GM21576 (cell line): ENCODE measurements at regions not wholly inside any gene's neighbourhood (a gene's known extent, or its start where the extent isn't known, plus 50 kb on each side); places are given as distances from the start of the nearest gene placed in this dataset.

Experiments
- ATAC-seq: cut with Tn5 transposase; IDR thresholded peaks from one replicate; pipeline ENCODE4 v1.9.1; 2021; ENCODE audit warnings: mild to moderate bottlenecking, moderate library complexity; ENCODE audit not compliant: unreplicated experiment

GRCh38 chr3:76869726-76870384, 170.0 kb upstream of the ROBO2 start:
- ATAC-seq, result no peak

GRCh38 chr3:76871655-76872054, 168.2 kb upstream of the ROBO2 start:
- no peak for ATAC-seq

DNA sequence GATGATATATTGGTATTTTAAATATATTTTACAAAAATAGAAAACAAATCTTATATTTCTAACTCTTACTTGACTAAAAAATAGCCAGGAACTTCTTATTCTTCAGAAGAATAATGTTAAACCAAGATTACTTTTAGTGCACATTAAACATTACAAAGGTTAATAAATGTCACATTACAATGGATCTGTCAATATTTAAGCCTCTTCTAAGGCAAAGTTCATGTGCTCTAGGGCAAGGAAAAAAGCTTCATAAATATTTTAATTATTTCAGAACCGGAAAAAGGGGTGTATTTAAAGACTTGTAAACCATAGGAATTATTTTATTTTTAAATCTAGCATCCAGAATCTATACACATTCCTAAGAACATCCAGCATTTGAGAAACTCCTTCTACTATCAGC, 166.9 kb upstream of the ROBO2 start:
- ATAC-seq, result no peak

GRCh38 chr3:76873532-76874242, 166.2 kb upstream of the ROBO2 start:
- ATAC-seq, result no peak

DNA sequence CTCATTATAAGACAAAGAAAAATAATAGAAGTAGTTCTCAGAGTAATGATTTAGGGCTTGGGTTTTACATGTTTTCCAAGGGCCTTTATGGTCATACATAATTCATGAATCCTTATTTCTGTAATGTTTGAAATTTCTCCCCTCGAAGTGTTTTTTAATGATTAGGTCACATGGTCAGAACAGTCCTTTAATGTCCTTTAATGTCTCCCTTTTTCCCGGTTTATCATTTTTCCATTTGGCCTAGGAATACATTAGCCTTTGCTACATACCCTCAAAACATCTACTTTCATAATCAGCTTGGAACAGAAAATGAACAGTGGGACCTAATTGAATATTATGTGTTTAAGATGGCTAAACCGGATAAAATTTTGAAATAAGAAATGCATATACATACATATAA, 159.9 kb upstream of the ROBO2 start:
- no peak for ATAC-seq

DNA sequence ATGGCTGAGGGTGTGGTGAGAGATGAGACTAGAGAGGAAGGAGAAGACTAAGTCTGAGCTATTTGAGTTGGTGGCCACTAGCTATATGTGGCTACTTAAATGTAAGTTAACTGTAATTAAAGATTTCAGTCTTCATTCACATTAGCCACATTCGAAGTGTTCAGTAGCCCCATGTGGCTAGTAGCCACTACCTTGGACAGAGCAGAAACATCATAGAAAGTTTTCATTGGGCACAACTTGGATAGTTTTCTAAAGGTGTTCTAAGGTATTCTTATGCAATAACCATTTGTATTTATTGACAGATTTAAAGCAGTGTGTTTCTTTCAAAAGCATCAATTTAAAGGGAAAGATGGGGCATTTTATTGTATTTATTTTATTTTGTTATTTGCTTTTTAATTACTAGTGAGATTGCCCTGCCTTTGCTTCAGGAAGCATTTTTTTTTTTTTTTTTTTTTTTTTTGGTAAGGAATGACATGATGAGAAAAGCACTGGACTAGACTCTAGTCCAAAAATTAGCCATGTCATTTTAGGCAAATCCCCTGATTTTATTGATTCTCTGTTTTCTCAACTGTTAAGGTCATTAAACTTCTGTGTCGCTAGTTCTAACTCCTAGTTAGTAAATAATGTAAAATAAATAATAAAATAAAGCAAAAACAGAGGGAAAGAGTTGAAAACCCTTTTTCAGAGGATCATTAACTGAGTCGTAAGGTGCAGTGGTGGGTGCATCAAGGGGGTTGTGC, 153.0 kb upstream of the ROBO2 start:
- ATAC-seq, result no peak

- no peak for ATAC-seq
Observed at GRCh38 chr3:76888856-76889255, 151.0 kb upstream of the ROBO2 start.

DNA sequence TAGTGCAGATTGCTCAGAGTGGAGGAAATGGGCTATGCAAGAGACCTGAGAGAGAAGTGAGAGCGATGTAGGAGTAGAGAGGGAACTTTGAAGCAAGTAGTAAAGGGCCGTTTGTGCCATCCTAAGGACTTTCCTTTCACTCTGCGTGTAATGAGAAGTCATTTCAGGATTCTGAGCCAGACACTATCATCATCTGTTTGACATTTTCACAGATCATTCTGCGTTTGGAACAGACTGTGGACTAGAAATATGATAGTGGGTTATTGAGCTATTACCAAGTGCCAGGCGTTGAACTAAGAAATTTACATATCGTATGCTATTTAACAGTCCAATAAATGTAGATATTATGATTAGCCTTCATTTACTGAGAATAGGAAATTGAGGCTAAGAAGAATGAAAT, 150.0 kb upstream of the ROBO2 start:
- ATAC-seq, result no peak

DNA sequence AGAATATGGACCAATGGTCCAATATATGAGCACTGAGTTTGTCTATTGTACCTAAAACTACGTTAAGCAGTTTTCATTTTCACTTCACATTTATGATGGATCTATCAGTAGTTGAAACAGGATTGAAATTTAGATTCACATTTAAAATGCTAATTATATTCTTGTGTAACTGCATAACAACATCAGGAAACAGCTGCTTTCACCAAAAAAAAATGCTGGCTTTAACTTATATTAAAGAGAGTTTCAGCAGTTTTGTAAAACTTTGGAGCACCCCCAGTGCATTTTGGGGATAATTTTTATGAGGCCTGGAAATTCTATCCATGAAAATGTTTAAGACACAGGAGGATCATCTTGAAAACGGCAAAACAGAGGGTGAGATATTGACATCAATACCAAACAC, 142.8 kb upstream of the ROBO2 start:
- ATAC-seq, result no peak

GRCh38 chr3:76900596-76900995, 139.3 kb upstream of the ROBO2 start:
- no peak for ATAC-seq

GRCh38 chr3:76908156-76908555, 131.7 kb upstream of the ROBO2 start:
- no peak for ATAC-seq

DNA sequence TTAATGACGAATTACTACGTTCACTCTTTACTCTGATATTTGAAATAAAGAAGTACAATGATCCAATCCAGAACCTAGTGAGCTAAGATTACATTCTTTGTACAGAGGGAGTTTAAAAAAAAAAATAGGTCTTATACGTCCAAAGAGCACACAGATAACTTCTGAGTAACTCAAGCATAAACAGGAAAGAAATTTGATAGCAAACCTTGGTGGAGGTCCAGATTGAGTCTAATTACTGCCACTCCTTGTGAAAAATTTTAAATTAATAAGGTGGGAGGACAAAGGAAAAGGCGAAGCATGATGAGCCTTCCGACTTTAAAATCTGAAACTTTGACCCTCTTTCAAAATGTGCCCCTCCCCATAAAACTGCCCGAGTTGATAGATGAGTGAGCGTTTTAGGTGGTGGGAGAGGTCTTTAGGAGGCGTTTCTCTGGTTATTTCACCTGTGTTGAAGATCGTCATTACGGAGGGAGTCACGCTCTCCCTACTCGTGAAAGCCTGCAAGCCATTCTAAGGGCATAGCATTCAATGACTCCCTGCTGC, 127.0 kb upstream of the ROBO2 start:
- no peak for ATAC-seq

DNA sequence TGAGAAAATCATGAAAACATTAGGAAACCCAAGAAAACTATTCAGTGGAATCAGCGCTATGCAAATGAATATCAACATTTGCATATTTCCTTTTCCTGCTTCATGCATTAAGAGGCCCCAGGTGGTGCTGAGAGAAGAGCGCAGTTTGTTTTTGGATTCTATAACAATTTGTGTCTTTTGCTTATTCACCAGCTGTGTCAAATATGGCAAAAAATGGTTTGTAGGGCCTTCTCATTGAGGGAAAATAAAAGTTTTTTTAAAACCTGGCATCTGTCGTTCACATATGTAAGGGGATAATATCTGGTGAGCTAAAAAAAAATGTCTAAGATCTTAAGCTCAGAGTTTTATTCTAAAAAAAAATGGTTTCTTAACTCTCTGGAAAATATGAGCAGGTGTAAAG, 122.5 kb upstream of the ROBO2 start:
- ATAC-seq, result no peak

DNA sequence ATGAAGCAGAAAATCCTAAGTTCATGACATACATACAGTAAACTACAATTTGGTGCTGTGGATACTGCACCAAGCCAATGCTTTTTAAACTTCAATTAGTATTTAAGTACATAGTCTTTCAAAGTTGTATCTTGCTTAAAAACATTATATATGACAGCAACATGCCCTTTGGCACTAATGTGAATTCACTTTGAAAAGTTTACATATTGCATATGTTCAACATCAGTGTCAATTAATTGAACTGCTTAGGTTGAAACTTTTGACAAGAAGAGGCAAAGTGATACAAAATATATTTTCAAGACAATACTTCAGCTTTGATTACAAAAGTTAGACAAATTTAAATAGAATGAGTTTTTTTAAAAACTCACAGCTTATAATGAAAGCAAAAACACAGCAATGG, 119.4 kb upstream of the ROBO2 start:
- ATAC-seq, result no peak

DNA sequence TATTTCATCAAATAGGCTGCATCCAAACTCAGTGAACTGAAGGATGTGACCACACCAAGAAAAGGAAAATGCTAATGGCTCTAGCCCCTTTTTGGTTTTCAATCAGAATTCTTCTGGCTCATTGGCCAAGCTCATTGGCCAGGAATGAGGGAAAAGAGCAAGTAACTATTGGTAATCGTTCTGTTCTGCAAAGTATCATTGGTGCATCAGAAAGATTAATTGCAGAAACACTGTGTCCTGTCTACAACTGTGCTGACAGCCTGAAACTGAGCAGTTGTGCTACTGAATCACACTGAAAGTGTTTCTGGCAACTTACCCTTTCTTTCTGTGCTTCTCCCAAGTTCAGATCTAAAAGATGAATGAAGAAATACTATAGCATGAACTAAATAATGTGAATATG, 116.4 kb upstream of the ROBO2 start:
- ATAC-seq, result no peak

DNA sequence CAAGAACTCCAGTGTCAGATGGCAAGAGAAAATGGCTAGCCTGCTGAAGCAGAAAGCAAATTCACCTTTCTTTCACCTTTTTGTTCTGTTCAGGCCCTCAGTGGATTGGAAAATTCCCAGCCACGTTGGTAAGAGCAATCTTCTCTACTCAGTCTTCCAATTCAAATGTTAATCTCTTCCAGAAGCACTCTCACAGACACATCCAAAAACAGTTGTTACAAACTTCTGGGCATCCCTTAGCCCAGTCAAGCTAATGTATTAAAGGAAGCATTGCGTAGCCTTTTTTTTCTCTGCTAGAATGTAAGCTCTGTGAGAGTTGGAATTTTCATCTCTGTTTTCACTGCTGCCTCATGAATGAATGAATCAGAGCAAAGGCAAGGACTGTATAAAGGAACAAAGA, 109.2 kb upstream of the ROBO2 start:
- no peak for ATAC-seq

DNA sequence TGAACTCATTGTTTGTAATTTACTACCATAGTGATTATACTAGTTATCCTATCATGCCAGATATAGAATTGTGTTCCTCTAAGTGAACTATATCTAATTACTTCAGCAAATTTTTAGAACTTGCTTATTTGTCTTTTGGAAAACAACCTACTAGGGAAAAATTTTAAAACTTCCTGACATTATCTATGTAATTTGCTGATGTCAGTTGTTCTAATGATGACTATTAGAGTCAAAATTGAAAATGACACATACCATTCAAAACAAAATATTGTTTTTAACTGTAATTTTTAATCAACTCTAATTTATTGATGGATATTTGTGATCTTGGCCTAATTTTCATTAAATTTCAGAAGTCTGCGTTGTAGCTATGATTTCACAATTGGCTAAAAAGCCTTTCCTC, 106.7 kb upstream of the ROBO2 start:
- no peak for ATAC-seq

DNA sequence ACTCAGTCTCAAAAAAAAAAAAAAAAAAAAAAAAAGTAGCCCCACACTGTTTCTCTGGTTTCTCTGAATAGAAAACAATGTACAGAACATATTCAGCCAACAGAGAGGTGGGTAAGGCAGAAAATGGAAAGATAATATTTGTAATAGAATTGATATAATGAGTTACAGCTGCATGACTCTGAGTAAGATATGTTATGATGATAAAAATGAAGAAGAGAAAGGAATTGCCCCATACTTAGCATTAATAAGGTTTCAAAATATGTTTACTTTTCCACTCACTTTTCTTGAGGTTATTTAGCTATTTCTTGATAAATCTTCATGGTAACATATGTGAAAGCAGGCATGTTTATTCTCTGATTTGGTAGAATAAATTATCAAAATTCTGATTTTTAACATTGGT, 100.9 kb upstream of the ROBO2 start:
- no peak for ATAC-seq

GRCh38 chr3:76940181-76940770, 99.6 kb upstream of the ROBO2 start:
- ATAC-seq, result no peak

GRCh38 chr3:76941376-76941775, 98.5 kb upstream of the ROBO2 start:
- ATAC-seq, result no peak

GRCh38 chr3:76942101-76942500, 97.8 kb upstream of the ROBO2 start:
- ATAC-seq, result no peak

- no peak for ATAC-seq
Observed at GRCh38 chr3:76943058-76943457, 96.8 kb upstream of the ROBO2 start.
